OCI-LY7 (cell line): ENCODE measurements at regions not wholly inside any gene's neighbourhood (a gene's known extent, or its start where the extent isn't known, plus 50 kb on each side); places are given as distances from the start of the nearest gene placed in this dataset.

Experiments
- CTCF ChIP-seq: fragments of 200-600 bp; sonication (generic); conservative IDR thresholded peaks from 2 replicates; pipeline ENCODE4 v1.5.1; 2014; ENCODE audit warnings: mild to moderate bottlenecking, antibody characterized with exemption, low read length, moderate library complexity, mixed read lengths
- EZH2phosphoT487 ChIP-seq: fragments of 200-600 bp; sonication (generic); IDR thresholded peaks from 2 replicates; pipeline ENCODE4 v1.6.1; 2018; ENCODE audit warnings: low read depth, borderline replicate concordance, mild to moderate bottlenecking, mixed run types, antibody characterized with exemption, low read length, moderate library complexity, mixed read lengths

- no peak for TF ChIP-seq CTCF
- no peak for TF ChIP-seq EZH2phosphoT487
Measured at GRCh38 chr5:67561151-67561932, 364.7 kb upstream of the CD180 start.
